NCI-H82 (cell line): ENCODE measurements at regions not wholly inside any gene's neighbourhood (a gene's known extent, or its start where the extent isn't known, plus 50 kb on each side); places are given as distances from the start of the nearest gene placed in this dataset.
A peak's percentile ranks its signal among the peaks of the same experiment; 100 is the strongest.

ENCODE experiments used
- DNase-seq: peaks from one replicate; lab custom pipeline; 2025; lab: John Stamatoyannopoulos, UW

DNA sequence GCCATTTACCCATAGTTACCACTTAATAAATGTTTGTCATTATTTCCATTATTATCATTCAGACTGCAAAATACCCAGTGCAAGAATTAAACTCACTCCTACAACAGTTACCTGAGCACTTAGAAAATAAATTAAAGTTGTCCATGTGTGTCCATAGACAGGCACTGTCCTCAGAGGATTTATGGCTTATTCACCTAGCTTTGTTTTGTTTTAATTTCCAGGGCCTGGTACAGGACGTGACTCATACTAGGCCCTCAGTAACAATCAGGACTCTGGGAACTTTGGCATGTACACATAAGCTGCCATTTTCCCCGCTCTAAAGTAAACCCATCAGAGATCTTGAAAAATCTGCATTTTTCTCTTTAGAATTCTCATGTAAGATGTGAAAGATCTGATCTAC is 458.5 kb upstream of the ARRDC4 start:
- DNase-seq: peak; percentile 24

GRCh38 chr15:97504031-97504792 is 456.3 kb upstream of the ARRDC4 start:
- no peak for DNase-seq

DNA sequence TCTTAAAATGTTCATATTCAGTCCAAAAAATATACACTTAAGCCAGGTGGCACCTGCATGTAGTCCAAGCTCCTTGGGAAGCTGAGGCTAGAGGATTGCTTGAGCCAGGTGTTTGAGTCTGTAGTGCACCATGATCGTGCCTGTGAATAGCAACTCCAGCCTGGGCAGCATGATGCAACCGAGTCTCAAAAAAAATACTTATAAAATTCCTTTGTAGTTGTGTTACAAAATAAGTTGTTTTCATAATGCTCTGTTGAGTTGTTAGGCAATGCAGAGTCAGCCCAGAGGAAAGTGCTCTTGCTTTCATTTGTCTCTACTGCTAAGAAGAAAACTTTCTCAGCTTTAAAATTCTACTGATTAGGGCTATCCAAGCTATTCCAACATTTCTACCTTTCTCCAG is 442.8 kb upstream of the ARRDC4 start:
- DNase-seq: no peak

DNA sequence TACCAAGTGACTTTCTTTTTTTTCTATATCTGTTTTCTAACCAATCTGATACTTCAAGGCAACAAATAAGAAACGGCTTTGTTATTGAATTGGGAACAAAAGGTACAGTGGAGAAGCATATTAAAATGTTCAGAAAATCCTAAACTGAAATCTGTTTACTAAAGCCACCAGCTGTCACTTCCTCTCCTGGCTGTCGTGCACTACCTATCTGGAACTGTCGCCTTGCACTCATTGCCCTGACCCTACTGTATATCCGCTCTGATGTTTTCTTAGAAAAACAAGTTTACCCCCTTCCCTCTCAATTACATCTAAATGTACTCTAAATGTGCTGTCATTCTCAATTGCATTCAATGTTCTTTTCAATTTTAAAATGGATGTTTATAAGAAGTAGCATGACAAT is 439.8 kb upstream of the ARRDC4 start:
- peak; percentile 65 for DNase-seq

DNA sequence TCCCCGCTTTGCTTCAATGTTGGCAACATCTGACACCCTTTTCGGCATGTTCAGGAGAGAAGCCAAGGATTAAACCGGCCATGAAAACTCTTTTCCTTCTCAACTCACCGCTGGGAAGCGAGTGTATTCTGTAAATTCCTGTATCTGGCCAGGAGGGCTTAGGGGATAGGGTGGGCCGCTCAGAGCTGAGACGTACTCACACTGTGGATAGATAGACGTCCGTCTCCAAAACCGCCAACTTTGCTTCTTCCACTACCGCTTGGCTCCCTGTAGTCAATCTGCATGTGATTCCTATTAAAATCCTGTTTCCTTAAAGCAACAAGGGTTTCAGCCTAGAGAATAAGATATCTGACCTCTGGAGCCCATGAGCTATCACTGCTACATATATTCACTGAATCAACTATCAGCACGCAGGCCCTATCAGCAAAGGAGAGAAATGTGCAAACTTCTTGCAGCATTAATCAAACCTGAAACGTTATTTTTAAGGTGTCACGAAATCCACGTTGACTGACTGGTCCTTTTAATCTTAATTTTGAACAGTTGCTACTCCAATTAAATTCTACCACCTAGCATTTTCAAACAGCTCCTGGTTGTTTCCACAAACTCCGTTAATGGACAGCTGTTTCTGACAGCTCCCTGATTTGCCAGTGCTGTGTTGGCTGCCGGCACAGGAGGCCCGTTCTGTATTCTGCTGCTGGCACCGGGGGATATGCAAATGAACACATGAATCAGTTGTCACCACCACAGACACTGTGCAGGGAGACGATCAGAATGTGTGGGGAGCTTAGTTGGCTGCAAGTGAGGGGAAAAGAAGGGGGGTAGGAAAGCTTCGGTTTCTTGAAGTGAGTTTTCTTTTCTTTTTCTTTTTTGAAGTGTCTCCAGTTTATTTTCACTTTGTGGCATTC is 438.9 kb upstream of the ARRDC4 start:
- peak; percentile 27 for DNase-seq

DNA sequence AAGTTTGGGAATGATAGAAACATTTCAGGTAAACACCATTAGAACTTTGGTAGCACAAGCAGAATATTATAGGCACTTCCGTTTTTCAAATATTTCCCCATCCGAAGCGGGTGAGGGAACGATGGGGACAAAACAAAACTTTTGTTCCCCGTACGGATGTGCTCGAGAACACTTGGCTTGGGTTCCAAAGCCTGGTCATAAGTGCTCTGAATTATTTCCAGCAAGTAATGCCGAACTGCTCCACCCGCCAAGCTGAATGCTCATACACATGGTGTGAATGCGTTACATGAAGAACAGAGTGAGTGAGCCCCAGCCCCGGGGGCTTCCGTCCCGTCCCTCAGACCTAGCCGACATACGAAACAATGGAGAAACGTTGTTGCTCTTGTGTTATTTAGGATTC is 438.2 kb upstream of the ARRDC4 start:
- DNase-seq: no peak

DNA sequence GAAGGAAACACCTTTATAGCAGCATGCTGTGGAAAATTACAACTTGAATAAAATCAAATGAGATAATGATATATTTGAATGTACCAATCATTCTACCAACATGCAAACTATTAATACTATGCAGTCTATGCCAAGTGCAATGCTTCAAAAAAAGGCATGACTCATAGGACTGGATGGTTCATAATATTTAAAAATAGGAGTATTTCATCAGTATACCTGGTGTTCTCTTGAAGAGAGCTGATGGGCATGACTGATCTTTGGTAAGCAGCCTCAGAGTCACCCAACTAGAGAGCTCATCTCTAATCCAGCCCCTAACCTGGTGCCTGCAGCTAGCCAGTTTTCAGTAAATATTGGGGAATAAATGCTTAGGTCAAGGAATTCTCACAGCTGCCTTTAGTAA is 434.7 kb upstream of the ARRDC4 start:
- no peak for DNase-seq

- DNase-seq: no peak
Observed at GRCh38 chr15:97528238-97528637, 432.3 kb upstream of the ARRDC4 start.

- no peak for DNase-seq
Observed at GRCh38 chr15:97545799-97546198, 414.7 kb upstream of the ARRDC4 start.

GRCh38 chr15:97547381-97547780 is 413.1 kb upstream of the ARRDC4 start:
- DNase-seq: no peak

DNA sequence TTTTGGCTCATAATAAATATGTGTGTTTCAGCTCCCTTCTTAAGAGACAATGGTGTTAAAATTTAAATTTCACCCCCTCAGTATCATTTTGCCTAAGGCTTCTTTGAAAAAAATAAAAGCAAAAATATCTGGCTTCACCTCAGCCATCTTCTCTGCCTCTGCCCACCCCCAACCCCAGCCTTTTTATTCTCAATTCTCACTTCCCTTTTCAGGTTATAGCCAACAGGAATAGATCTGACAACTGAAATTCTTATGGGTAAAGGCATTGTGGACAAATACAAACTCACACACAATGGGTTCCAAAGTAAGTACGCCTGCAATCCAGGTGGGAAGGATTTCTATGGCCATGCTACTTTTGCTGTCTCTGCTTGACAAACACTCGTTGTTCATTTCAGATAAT is 399.0 kb upstream of the ARRDC4 start:
- no peak for DNase-seq

- no peak for DNase-seq
Observed at GRCh38 chr15:97563516-97563915, 397.0 kb upstream of the ARRDC4 start.

GRCh38 chr15:97566961-97567360 is 393.5 kb upstream of the ARRDC4 start:
- no peak for DNase-seq

DNA sequence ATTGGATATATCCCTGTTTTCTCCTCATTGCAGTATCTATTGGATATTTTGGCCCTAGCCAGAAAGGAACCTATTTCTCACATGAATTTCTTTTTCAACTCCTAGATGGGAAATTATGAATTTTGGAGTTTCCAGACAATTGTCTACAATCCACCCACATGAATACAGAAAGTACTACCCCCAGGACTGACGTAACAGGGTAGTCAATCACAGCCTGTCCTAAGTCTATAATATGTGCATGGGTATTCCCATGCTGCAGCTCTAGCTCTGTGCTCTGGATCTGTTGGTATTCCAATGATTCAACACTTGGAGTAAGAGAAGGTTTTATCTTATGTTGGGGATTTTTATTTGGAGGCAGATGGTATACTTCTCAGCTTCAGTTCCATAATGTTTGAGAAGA is 393.1 kb upstream of the ARRDC4 start:
- DNase-seq: no peak

GRCh38 chr15:97576929-97577645 is 383.4 kb upstream of the ARRDC4 start:
- DNase-seq: no peak

DNA sequence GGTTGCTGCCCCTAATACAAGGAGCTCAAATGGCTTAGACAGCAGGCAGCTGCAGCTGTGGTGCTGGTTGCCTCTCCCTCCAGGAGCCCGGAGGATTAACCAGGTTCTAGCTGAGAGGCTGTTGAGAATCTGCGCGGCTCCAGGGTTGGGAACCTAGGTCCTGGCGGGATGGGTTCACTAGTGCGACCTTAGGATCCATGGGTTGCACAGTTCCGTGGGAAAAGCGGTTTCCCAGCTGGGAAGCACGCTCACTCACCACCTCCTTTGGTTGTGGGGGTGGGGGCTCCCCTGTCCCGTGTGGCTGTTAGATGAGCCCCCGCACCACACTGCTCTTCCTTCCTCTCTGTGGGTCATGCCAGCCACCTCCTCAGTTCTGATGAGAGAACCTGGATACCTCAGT is 375.1 kb upstream of the ARRDC4 start:
- DNase-seq: peak; percentile 10

- DNase-seq: no peak
Observed at GRCh38 chr15:97592778-97593177, 367.7 kb upstream of the ARRDC4 start.

DNA sequence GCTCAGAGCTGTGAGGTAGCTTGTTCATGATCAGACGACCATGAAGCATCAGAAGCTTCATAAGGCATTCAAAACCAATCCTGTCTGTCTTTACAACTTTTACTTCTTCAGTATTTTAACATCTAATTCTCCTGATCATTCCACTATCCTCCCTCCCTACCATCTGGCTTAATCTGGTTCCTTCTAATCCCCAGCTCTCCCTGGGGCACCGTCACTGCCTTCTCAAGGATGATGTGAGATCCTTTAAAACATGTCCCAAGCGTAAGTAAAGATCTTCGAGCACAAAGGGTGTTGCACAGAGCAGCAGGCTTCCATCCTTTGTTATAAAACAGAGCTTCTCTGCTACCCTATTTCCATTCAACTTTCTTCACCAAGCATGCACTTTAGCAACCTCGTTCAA is 362.7 kb upstream of the ARRDC4 start:
- peak; percentile 89 for DNase-seq

- peak; percentile 88 for DNase-seq
Observed at GRCh38 chr15:97598353-97598798, 362.1 kb upstream of the ARRDC4 start.

DNA sequence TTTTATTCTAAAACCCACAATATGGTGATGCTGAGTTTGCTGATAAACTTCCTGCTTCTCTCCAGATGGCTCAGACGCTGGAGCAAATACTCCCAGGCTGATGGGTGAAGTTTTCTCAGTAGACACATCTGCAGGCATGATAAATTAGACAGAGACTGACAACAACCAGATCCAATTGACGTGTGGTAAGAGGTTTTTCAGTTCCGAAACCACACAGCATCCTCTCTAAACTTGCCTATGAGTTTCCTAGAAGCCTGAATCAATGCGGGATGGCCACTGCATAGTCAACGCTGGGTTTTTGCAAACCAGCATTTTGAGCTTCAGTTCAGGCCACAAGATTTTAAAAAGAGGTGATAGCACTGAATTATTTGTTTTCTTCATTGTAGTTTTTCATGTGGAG is 360.3 kb upstream of the ARRDC4 start:
- peak; percentile 80 for DNase-seq

DNA sequence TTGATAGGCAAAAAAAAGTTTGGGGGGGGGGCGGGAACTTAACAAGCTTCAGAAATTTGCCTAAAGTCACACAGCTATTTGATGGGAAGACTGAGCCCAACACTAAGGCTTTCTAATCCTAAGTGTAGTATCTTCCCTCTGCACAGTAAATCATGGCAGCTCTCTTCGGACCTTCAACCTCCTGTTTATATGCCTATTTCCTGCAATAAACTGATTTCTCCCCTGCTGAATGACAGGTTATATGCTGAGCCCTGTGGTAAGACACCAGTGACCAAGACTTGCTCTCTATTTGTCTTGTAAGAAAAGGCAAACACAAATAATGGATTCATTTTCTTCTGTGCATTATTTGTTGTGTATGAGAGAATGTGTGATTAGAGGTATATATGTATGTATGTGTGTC is 355.8 kb upstream of the ARRDC4 start:
- no peak for DNase-seq

DNA sequence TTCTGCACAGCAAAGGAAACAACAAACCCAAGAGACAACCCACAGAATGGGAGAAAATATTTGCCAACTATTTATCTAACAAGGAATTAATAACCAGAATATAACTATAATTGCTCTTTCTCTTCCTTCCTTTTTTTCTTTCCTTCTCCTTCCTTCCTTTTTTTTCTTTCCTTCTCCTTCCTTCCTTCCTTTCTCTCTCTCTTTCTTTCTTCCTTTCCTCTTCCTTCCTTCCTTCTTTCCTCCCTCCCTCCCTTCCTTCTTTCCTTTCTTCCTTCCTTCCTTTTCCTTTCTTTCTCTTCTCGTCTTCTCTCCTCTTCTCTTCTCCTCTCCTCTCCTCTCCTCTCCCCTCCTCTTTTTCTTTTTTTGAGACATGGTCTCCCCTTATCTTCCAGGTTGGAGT is 345.4 kb upstream of the ARRDC4 start:
- no peak for DNase-seq
